ENCODE measurements at regions not wholly inside any gene's neighbourhood (a gene's known extent, or its start where the extent isn't known, plus 50 kb on each side); places are given as distances from the start of the nearest gene placed in this dataset.

DNA sequence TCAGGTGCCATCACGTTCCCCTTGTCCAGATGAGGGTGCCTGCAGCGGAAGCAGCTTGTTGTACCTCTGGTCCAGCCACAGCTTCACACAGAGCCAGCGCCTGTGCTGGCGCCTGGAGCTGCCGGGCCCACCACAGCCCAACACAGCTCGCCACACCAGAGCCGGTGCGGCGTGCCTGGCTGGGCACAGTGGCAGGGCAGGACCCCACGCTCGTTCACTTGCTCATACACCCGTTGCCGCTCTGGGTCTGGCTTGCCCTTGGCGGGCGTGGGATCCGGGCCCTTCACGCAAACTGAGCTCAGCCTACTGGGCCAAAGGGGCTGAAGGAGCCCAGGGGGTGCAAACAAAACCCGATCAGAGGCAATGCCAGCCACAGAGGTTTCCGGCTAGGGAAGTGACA, 492.5 kb upstream of the MANEA start:
- H3K4me3 ChIP-seq: no peak overlapping the region
- peak in 1 of 4 donors; percentile 71 for DNase-seq
- H3K27ac ChIP-seq: no peak overlapping the region
- no peaks in the 10 kb centered on the region for H3K27me3 ChIP-seq
- ATAC-seq: no peak
- intact Hi-C loops (cut with DNase I): no loop called here
- no peaks in the 10 kb centered on the region for H3K9me3 ChIP-seq
- H3K36me3 ChIP-seq: no peaks in the 10 kb centered on the region
- no peaks in the 10 kb centered on the region for H3K4me1 ChIP-seq
- TF ChIP-seq, protein P1, sequence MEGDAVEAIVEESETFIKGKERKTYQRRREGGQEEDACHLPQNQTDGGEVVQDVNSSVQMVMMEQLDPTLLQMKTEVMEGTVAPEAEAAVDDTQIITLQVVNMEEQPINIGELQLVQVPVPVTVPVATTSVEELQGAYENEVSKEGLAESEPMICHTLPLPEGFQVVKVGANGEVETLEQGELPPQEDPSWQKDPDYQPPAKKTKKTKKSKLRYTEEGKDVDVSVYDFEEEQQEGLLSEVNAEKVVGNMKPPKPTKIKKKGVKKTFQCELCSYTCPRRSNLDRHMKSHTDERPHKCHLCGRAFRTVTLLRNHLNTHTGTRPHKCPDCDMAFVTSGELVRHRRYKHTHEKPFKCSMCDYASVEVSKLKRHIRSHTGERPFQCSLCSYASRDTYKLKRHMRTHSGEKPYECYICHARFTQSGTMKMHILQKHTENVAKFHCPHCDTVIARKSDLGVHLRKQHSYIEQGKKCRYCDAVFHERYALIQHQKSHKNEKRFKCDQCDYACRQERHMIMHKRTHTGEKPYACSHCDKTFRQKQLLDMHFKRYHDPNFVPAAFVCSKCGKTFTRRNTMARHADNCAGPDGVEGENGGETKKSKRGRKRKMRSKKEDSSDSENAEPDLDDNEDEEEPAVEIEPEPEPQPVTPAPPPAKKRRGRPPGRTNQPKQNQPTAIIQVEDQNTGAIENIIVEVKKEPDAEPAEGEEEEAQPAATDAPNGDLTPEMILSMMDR (IDR thresholded peaks at IDR 0.05): no peak

DNA sequence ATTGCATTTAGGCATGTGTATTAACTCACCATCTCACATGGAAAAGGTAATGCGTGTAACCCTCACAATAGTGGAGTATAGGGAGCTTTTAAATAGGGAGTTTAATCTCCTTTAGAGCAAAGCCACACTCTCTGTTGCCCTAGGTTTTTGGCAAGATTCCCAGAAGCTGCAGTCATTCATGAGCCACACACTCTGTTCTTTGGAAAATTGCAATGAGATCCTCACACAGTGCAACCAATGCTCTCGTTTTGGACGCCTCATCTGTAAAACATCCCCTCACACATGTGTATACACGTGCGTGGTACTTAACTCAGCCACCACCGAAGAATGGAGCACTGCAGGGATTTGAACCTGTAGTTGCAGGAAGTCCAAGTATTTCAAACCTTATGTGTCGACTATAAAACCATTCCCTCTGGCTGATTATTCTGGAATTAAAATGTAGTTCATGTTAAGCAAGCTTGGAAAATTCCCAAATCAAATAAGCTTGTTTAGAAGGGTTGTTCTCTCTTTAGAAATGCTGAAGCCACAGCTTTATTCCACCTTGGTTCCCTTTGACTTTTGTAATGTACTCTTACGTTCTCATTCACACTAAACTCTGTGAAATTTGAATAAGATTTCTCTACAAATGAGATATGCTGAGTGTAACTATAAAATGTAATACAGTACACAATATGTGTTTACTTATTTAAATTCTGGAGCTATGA, 489.8 kb upstream of the MANEA start:
- H3K9me3 ChIP-seq: no peaks in the 10 kb centered on the region
- H3K36me3 ChIP-seq: no peaks in the 10 kb centered on the region
- DNase-seq (peak in 2 of 4 donors; percentile 51 to 64), ATAC-seq (peak; percentile 68)
- no peak overlapping the region for H3K4me3 ChIP-seq
- H3K27ac ChIP-seq: no peak overlapping the region
- intact Hi-C loops (cut with DNase I): no loop called here
- TF ChIP-seq, protein P1 (IDR thresholded peaks at IDR 0.05): no peak
- H3K4me1 ChIP-seq: no peaks in the 10 kb centered on the region
- H3K27me3 ChIP-seq: no peaks in the 10 kb centered on the region

DNA sequence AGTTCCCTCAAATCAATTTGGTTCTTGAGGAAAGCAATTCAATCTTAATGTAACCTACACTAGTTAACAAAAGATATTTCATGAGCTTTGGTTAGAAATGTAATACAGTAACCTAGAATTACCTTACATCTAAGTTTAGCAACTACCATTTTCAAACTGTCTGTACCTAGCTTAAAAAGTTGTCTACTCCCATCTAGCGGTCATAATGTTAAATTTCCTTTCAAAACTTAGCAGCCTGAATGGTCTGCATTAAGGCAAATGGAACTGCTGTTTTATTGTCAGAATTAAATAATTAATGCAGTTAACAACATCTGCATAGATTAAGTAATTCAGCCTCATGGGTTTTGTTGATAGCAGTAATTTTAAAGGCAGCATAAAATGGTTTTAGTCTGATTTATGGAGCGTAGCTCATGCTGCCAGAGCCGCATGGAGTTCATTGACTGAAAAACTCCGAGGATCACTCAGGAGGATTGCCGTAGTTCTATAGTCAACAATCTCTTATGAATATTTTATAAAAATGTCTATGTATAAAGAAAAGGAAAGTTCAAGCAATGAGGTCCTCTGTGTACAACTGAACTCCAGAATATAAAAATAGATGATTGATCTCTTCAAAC, 485.4 kb upstream of the MANEA start:
- Histone ChIP-seq H3K4me3 (no peak overlapping the region), H3K36me3 (no peaks in the 10 kb centered on the region), H3K9me3 (no peaks in the 10 kb centered on the region), H3K4me1 (no peaks in the 10 kb centered on the region), H3K27ac (no peak overlapping the region), H3K27me3 (no peaks in the 10 kb centered on the region)
- TF ChIP-seq, protein P1 (IDR thresholded peaks at IDR 0.05): peak in 1 of 2 donors; percentile 31
- intact Hi-C loops (cut with DNase I): no loop called here
- DNase-seq (peak in 2 of 4 donors; percentile 39 to 50), ATAC-seq (peak; percentile 77)

DNA sequence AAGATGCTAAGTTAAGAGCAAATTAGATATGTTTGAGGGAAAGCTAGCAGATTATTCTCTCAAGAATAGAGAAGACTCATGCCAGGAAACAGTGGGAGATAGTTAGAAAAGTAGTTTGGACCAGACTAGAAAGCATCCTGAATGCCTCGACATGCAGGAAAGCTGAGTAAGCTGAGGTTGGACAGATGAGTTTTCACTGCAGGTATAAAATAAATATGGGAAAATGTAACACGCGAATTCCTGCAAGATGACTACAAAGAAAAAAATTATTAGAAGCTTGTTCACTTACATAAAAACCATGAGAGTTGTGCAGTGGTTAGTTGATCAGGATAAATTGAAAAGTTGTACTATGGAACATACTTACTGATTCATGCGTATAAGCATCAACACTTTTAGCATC, 484.2 kb upstream of the MANEA start:
- intact Hi-C loops (cut with DNase I): no loop called here
- Histone ChIP-seq H3K27me3 (no peaks in the 10 kb centered on the region), H3K9me3 (no peaks in the 10 kb centered on the region), H3K4me1 (no peaks in the 10 kb centered on the region), H3K36me3 (no peaks in the 10 kb centered on the region), H3K27ac (no peak overlapping the region), H3K4me3 (no peak overlapping the region)
- ATAC-seq (no peak), DNase-seq (no peak)
- TF ChIP-seq, protein P1 (IDR thresholded peaks at IDR 0.05): no peak

DNA sequence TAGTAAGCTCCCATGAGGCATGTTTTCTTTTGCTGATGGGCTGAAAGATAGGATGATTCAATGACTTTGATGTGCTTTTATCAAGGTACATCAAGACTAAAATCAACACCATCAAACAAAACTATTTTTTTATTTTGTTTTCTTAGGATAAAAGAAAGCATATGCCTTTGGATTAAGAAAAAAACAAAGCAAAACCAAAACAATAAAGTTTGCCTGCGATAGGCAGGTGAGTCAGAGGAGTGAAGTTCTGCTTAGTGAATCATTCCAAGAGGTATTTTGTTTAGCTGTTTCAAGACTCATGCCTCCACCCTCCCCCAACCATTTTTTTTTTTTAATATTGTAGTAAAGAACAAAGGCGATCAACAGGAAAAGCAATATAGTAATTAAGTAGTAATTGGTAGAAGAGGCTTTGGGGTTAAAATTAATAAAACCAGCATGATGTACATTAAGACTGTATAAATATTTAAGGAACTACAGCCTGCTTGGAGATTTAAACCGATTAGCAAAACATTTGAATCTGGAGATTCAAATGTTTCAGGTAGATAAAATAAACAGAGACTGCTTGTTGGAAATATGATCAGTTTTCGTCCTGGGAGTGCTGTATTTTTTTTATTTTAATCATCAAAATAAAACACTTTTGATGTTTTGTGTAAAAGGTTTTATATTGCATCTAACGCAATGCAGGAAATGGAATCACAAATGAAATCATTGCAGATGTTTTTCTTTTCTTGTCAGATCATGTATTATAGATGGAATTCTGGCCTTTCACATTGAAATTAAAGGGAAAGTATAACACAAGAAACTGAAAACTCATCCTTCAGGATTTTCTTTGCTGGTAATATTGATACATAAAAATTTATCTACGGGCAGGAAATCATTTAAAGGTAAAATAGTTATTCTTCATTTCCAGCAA, 482.3 kb upstream of the MANEA start:
- Histone ChIP-seq H3K4me1 (no peaks in the 10 kb centered on the region), H3K27me3 (no peaks in the 10 kb centered on the region), H3K4me3 (no peak overlapping the region), H3K9me3 (no peaks in the 10 kb centered on the region), H3K36me3 (no peaks in the 10 kb centered on the region), H3K27ac (no peak overlapping the region)
- intact Hi-C loops (cut with DNase I): no loop called here
- no peak for ATAC-seq
- TF ChIP-seq, protein P1 (IDR thresholded peaks at IDR 0.05): no peak
- DNase-seq: no peak
